Ascending aorta (tissue), 2 donors: ENCODE measurements at regions not wholly inside any gene's neighbourhood (a gene's known extent, or its start where the extent isn't known, plus 50 kb on each side); places are given as distances from the start of the nearest gene placed in this dataset.

ENCODE experiments used
- DNase-seq, 2 donors: peaks; one replicate each; pipeline ENCODE4 v3.0.0-alpha.2; 2019; ENCODE audit warnings: low spot score in 2 of 2
- H3K27ac ChIP-seq, 2 donors: fragments of 200-600 bp; sonication (generic); one replicate each; pipeline ENCODE4 v1.5.1; 2016 to 2017; ENCODE audit warnings: mild to moderate bottlenecking in 1 of 2
- H3K27me3 ChIP-seq: fragments of 200-600 bp; sonication (generic); one replicate; pipeline ENCODE4 v1.5.1; 2017
- H3K36me3 ChIP-seq, 2 donors: fragments of 200-600 bp; sonication (generic); one replicate each; pipeline ENCODE4 v1.5.1; 2016
- H3K4me1 ChIP-seq, 2 donors: fragments of 200-600 bp; sonication (generic); one replicate each; pipeline ENCODE4 v1.5.1; 2016 to 2017; ENCODE audit warnings: mild to moderate bottlenecking in 1 of 2
- H3K4me3 ChIP-seq, 2 donors: fragments of 200-600 bp; sonication (generic); one replicate each; pipeline ENCODE4 v1.5.1; 2016 to 2017; ENCODE audit warnings: mild to moderate bottlenecking in 1 of 2
- H3K9me3 ChIP-seq, 2 donors: fragments of 200-600 bp; sonication (generic); one replicate each; pipeline ENCODE4 v1.5.1; 2016
- intact Hi-C: fragments of 100-400 bp; cut with DNase I; formaldehyde crosslinking; loops from one replicate; pipeline ENCODE4 v1.15.1; 2023
- TF ChIP-seq, protein P1 (sequence below), 3 experiments: fragments of 200-600 bp in 2 of 3; fragments of 450-650 bp in 1 of 3; sonication (generic) in 2 of 3; IDR thresholded peaks; one replicate each; pipeline ENCODE4 v1.5.1; 2016 to 2019; ENCODE audit warnings: antibody characterized with exemption in 3 of 3, mild to moderate bottlenecking in 1 of 3, moderate library complexity in 1 of 3

DNA sequence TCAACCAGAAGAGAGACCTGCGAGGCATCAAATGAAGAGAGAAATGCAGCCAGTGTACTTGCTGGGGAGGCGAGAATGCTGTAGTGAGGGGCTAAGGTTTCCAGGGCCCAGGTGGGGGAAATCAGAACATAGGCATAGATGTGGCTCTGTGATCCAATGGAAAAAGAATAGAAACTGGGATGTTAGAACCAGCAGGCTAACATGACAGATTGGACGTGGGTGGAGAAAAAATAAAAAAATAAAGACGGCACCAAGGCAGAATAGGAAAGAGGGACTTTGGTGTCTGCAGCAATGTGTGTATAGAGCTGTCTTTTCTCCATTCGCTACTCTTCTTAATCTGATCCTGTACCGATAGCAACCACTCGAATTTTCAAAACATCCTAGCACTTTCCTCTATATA lies 381.0 kb upstream of the NBEA start:
- Histone ChIP-seq H3K4me3 (no peak overlapping the region), H3K4me1 (no peaks in the 10 kb centered on the region), H3K27ac (no peak overlapping the region), H3K36me3 (no peaks in the 10 kb centered on the region), H3K9me3 (no peaks in the 10 kb centered on the region), H3K27me3 (no peaks in the 10 kb centered on the region)
- intact Hi-C loops, result no loop called here
- TF ChIP-seq, protein P1, sequence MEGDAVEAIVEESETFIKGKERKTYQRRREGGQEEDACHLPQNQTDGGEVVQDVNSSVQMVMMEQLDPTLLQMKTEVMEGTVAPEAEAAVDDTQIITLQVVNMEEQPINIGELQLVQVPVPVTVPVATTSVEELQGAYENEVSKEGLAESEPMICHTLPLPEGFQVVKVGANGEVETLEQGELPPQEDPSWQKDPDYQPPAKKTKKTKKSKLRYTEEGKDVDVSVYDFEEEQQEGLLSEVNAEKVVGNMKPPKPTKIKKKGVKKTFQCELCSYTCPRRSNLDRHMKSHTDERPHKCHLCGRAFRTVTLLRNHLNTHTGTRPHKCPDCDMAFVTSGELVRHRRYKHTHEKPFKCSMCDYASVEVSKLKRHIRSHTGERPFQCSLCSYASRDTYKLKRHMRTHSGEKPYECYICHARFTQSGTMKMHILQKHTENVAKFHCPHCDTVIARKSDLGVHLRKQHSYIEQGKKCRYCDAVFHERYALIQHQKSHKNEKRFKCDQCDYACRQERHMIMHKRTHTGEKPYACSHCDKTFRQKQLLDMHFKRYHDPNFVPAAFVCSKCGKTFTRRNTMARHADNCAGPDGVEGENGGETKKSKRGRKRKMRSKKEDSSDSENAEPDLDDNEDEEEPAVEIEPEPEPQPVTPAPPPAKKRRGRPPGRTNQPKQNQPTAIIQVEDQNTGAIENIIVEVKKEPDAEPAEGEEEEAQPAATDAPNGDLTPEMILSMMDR (IDR thresholded peaks at IDR 0.05), result no peak
- DNase-seq, result no peak

DNA sequence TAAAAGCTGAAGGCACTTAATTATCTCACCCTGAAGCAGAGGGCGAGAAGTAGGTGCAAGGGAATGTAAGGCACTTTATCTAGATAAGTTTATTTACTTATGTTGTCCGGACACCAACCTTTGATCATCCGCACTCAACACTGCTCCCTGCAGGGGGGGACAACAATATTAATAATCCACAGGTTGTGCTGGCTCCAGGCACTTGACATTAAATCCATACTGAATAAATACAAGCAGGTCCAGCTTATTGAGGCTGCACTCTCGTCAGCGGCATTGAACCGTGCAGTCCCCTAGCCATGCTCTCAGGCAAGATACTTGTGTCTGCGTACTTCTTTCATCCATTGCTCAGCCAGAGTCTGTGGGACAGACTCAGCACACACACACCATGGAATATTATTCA lies 374.5 kb upstream of the NBEA start:
- Histone ChIP-seq H3K27me3 (no peaks in the 10 kb centered on the region), H3K4me1 (no peaks in the 10 kb centered on the region), H3K9me3 (no peaks in the 10 kb centered on the region), H3K36me3 (no peaks in the 10 kb centered on the region), H3K27ac (no peak overlapping the region), H3K4me3 (no peak overlapping the region)
- TF ChIP-seq, protein P1 (IDR thresholded peaks at IDR 0.05), result no peak
- intact Hi-C loops, result no loop called here
- DNase-seq, result no peak

DNA sequence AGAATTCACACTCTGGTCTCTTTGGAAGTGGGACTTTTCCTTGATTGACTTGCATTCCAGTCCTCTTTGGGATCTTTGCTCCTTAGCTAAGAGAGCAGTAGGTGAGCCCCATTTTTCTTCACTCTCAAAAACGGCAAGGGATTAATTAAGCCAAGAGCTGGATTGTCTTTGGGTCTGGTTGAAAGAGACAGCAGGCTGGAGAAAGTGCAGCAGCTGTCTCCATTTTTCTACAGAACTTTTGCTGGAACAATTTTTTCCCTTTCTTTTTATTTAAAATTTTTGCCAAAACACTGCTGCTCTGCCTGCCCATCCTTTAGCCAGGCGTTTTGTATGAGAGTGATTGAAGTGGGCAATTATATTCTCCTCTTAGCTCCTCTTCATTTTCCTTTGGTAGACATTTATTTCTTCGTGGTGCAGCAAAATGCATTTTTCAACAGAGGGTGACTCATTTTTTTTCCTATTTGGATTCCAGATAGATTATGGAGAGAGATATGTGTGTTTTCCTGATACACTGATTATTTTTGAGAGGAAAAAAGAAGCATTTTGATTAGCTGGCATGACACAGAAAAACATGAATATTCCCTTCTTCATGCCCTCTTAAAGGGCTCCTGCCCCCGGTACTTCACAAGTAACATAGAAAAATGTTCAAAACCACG lies 371.2 kb upstream of the NBEA start:
- TF ChIP-seq, protein P1 (IDR thresholded peaks at IDR 0.05), result no peak
- no peak for DNase-seq
- intact Hi-C loops, result no loop called here
- no peaks in the 10 kb centered on the region for H3K36me3 ChIP-seq
- H3K4me1 ChIP-seq, result no peaks in the 10 kb centered on the region
- H3K4me3 ChIP-seq, result no peak overlapping the region
- no peaks in the 10 kb centered on the region for H3K9me3 ChIP-seq
- no peak overlapping the region for H3K27ac ChIP-seq
- H3K27me3 ChIP-seq, result no peaks in the 10 kb centered on the region

DNA sequence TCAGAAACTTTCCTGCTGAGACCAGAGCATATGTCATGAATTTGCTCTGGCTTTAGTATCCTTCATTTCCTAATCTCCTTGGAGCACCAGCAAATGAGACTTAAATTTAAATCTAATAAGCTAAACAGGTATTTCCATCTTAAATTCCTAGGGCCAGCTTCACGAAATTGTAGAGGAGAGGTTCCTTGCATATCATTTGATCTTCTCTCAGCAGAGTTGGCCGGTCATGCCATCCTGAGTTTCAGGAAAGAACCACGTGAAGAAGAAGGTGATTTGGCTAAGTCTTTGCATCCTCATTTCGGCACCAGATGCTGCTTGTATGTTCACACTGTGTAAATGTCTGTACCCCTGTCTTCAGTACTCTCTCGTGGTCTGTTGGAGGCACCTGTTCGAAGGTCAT lies 370.4 kb upstream of the NBEA start:
- intact Hi-C loops, result no loop called here
- DNase-seq, result no peak

DNA sequence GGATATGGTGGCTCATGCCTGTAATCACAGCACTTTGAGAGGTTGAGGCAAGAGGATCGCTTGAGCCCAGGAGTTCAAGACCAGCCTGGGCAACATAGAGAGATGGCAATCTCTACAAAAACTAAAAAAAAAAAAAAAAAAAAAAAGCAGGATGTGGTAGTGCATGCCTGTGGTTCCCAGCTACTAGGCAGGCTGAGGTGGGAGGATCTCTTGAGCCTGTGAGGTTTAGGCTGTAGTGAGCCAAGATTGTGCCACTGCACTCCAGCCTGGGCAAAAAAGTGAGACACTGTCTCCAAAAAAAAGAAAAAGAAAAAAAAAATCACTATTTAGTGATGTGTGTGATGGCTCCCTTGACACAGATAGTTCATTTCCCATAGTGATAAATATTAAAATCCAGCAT lies 365.0 kb upstream of the NBEA start:
- H3K36me3 ChIP-seq, result no peaks in the 10 kb centered on the region
- H3K4me3 ChIP-seq, result no peak overlapping the region
- no peaks in the 10 kb centered on the region for H3K4me1 ChIP-seq
- intact Hi-C loops, result no loop called here
- H3K9me3 ChIP-seq, result no peaks in the 10 kb centered on the region
- DNase-seq, result no peak
- TF ChIP-seq, protein P1 (IDR thresholded peaks at IDR 0.05), result no peak
- no peaks in the 10 kb centered on the region for H3K27me3 ChIP-seq
- no peak overlapping the region for H3K27ac ChIP-seq

More for the DNA sequence above, 370.4 kb upstream of the NBEA start:
- Histone ChIP-seq H3K27ac (no peak overlapping the region), H3K27me3 (no peaks in the 10 kb centered on the region), H3K4me1 (no peaks in the 10 kb centered on the region), H3K36me3 (no peaks in the 10 kb centered on the region), H3K4me3 (no peak overlapping the region), H3K9me3 (no peaks in the 10 kb centered on the region)
- TF ChIP-seq, protein P1 (IDR thresholded peaks at IDR 0.05), result no peak

DNA sequence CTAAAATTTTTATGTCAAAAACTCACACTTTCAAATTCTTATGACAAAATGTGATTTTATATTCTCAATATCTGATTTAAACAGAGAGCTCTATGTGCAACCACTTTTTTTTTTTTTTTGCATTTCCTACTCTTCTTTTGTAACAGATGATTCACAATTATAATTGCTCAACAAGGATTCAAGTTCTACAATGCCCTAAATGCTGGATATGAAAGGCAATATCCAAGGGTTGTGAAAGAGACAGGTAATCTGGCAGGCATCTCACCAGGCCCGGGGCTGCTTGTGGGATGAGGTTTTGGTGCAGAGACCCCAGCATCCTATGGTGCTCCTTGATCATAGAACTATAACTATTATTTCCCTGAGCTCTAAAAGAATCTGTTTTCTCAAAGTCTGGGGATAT lies 363.6 kb upstream of the NBEA start:
- Histone ChIP-seq H3K27ac (no peak overlapping the region), H3K9me3 (no peaks in the 10 kb centered on the region), H3K4me1 (no peaks in the 10 kb centered on the region), H3K27me3 (no peaks in the 10 kb centered on the region), H3K36me3 (no peaks in the 10 kb centered on the region), H3K4me3 (no peak overlapping the region)
- TF ChIP-seq, protein P1 (IDR thresholded peaks at IDR 0.05), result no peak
- no peak for DNase-seq
- intact Hi-C loops, result no loop called here
